NB4 (cell line): ENCODE measurements at regions not wholly inside any gene's neighbourhood (a gene's known extent, or its start where the extent isn't known, plus 50 kb on each side); places are given as distances from the start of the nearest gene placed in this dataset.
A peak's percentile ranks its signal among the peaks of the same experiment; 100 is the strongest.
"Not testable (repeated sequence)": the region's sequence is repeated elsewhere in the genome, so short reads cannot be mapped to it uniquely, and the experiment has no call there.

Source experiments
- DNase-seq: peaks from one replicate; pipeline ENCODE4 v3.0.0; 2010; ENCODE audit warnings: low read depth
- H3K4me3 ChIP-seq: one replicate; pipeline ENCODE4 v1.5.1; 2011; ENCODE audit warnings: mild to moderate bottlenecking, low read depth, low read length, moderate library complexity
- CTCF ChIP-seq: IDR thresholded peaks from one replicate; pipeline ENCODE4 v1.5.1; 2012; ENCODE audit warnings: low read depth, low read length
- MAX ChIP-seq: IDR thresholded peaks from 2 replicates; pipeline ENCODE4 v1.6.1; 2011; ENCODE audit warnings: low read depth, low read length
- MYC ChIP-seq: IDR thresholded peaks from 2 replicates; pipeline ENCODE4 v1.6.1; 2011; ENCODE audit warnings: low read depth, low read length
- POLR2A ChIP-seq: IDR thresholded peaks from 2 replicates; pipeline ENCODE4 v1.6.1; 2011; ENCODE audit warnings: mild to moderate bottlenecking; ENCODE audit not compliant: insufficient read length; ENCODE audit errors: extremely low read depth

- no peak for TF ChIP-seq POLR2A
- no peak for TF ChIP-seq CTCF
- TF ChIP-seq MYC: no peak
- TF ChIP-seq MAX: no peak
- no peak for DNase-seq
- no peak overlapping the region for H3K4me3 ChIP-seq
Observed at GRCh38 chr10:56472978-56473377, 111.9 kb upstream of the ZWINT start.

GRCh38 chr10:56470701-56471100, 109.6 kb upstream of the ZWINT start:
- no peak for DNase-seq
- TF ChIP-seq CTCF (no peak), MYC (no peak), POLR2A (no peak), MAX (no peak)
- no peak overlapping the region for H3K4me3 ChIP-seq

GRCh38 chr10:56469482-56469881, 108.4 kb upstream of the ZWINT start:
- H3K4me3 ChIP-seq: no peak overlapping the region
- no peak for DNase-seq
- no peak for TF ChIP-seq MAX
- TF ChIP-seq POLR2A: no peak
- TF ChIP-seq CTCF: no peak
- no peak for TF ChIP-seq MYC

- no peak overlapping the region for H3K4me3 ChIP-seq
- no peak for DNase-seq
- TF ChIP-seq MAX: no peak
- TF ChIP-seq CTCF: no peak
- TF ChIP-seq POLR2A: no peak
- TF ChIP-seq MYC: no peak
Observed at GRCh38 chr10:56466005-56466404, 104.9 kb upstream of the ZWINT start.

- TF ChIP-seq CTCF: peak; percentile 17
- no peak for TF ChIP-seq POLR2A
- no peak overlapping the region for H3K4me3 ChIP-seq
- DNase-seq: peak; percentile 2
Observed at GRCh38 chr10:56449770-56450169, 88.7 kb upstream of the ZWINT start.

- H3K4me3 ChIP-seq, DNase-seq: not testable (repeated sequence)
Observed at GRCh38 chr10:56447613-56448012, 86.6 kb upstream of the ZWINT start.

GRCh38 chr10:56441337-56441736, 80.3 kb upstream of the ZWINT start:
- not testable (repeated sequence) for H3K4me3 ChIP-seq, DNase-seq
